HEK293 (cell line): ENCODE measurements at regions not wholly inside any gene's neighbourhood (a gene's known extent, or its start where the extent isn't known, plus 50 kb on each side); places are given as distances from the start of the nearest gene placed in this dataset.

ENCODE experiments used
- CTCF ChIA-PET: fragments of 350-600 bp; formaldehyde crosslinking; extraction: SDS; loops from one replicate; lab custom pipeline; 2021; ENCODE audit warnings: antibody characterized with exemption; lab: Yijun Ruan, JAX
- POLR2A ChIA-PET: fragments of 300-600 bp; formaldehyde crosslinking; extraction: SDS; loops from one replicate; lab custom pipeline; 2020; ENCODE audit warnings: antibody characterized with exemption, inconsistent platforms; lab: Yijun Ruan, JAX
- H3K27ac ChIP-seq: fragments of 200-500 bp; sonication (Bioruptor generic); 2 replicates; pipeline ENCODE4 v1.5.1; 2014; ENCODE audit warnings: low read depth, low read length, control low read depth, inconsistent platforms; ENCODE audit errors: extremely low read depth
- H3K36me3 ChIP-seq, 2 experiments: fragments of 200-500 bp in 1 of 2; sonication (Bioruptor generic) in 1 of 2; 1 replicate in 1 of 2; 2 replicates in 1 of 2; pipeline ENCODE4 v1.5.1; 2014 to 2017; ENCODE audit warnings: inconsistent platforms in 2 of 2, low read length in 2 of 2; ENCODE audit not compliant: control insufficient read depth in 2 of 2, insufficient read depth in 1 of 2
- H3K4me1 ChIP-seq: fragments of 200-500 bp; sonication (Bioruptor generic); 2 replicates; pipeline ENCODE4 v1.5.1; 2014; ENCODE audit warnings: mild to moderate bottlenecking, low read length, inconsistent platforms; ENCODE audit not compliant: control insufficient read depth, insufficient read depth
- H3K4me3 ChIP-seq: 2 replicates; pipeline ENCODE4 v1.5.1; 2011; ENCODE audit warnings: low read depth, mild to moderate bottlenecking, control low read depth, low read length, moderate library complexity
- H3K9me3 ChIP-seq: fragments of 200-500 bp; sonication (Bioruptor generic); 2 replicates; pipeline ENCODE4 v1.5.1; 2014; ENCODE audit warnings: low read depth, low read length, inconsistent platforms; ENCODE audit not compliant: control insufficient read depth, insufficient read depth
- FEZF1 ChIP-seq: fragments of 450-650 bp; formaldehyde crosslinking; IDR thresholded peaks from 2 replicates; pipeline ENCODE4 v1.5.1; 2016; ENCODE audit warnings: missing biosample characterization, missing genetic modification characterization
- GLI4 ChIP-seq: fragments of 450-650 bp; formaldehyde crosslinking; IDR thresholded peaks from 2 replicates; pipeline ENCODE4 v1.5.1; 2016; ENCODE audit warnings: missing biosample characterization, missing genetic modification characterization
- OSR2 ChIP-seq: fragments of 450-650 bp; formaldehyde crosslinking; IDR thresholded peaks from 2 replicates; pipeline ENCODE4 v1.5.1; 2016; ENCODE audit warnings: missing biosample characterization, missing genetic modification characterization
- SETDB1 ChIP-seq: IDR thresholded peaks from one replicate; pipeline ENCODE4 v1.6.1; 2017; ENCODE audit warnings: mild to moderate bottlenecking, low read length, moderate library complexity, mixed read lengths; ENCODE audit not compliant: insufficient read length
- ZFP69B ChIP-seq: fragments of 450-650 bp; formaldehyde crosslinking; IDR thresholded peaks from 2 replicates; pipeline ENCODE4 v1.5.1; 2016; ENCODE audit warnings: missing biosample characterization, missing genetic modification characterization
- ZNF155 ChIP-seq: fragments of 450-650 bp; formaldehyde crosslinking; IDR thresholded peaks from 2 replicates; pipeline ENCODE4 v1.5.1; 2016; ENCODE audit warnings: missing biosample characterization, missing genetic modification characterization
- ZNF239 ChIP-seq: fragments of 450-650 bp; formaldehyde crosslinking; IDR thresholded peaks from 2 replicates; pipeline ENCODE4 v1.5.1; 2016; ENCODE audit warnings: missing biosample characterization, missing genetic modification characterization
- ZNF248 ChIP-seq: fragments of 450-650 bp; formaldehyde crosslinking; IDR thresholded peaks from 2 replicates; pipeline ENCODE4 v1.5.1; 2017; ENCODE audit warnings: missing biosample characterization, missing genetic modification characterization
- ZNF555 ChIP-seq: fragments of 450-650 bp; formaldehyde crosslinking; conservative IDR thresholded peaks from 2 replicates; pipeline ENCODE4 v1.5.1; 2017; ENCODE audit warnings: missing biosample characterization, mild to moderate bottlenecking, missing genetic modification characterization, inconsistent platforms
- ZNF596 ChIP-seq: fragments of 450-650 bp; IDR thresholded peaks from 2 replicates; pipeline ENCODE4 v1.5.0; 2018; ENCODE audit warnings: missing biosample characterization, mild to moderate bottlenecking, missing genetic modification characterization, moderate library complexity
- ZNF660 ChIP-seq: fragments of 450-650 bp; IDR thresholded peaks from 2 replicates; pipeline ENCODE4 v1.5.1; 2018; ENCODE audit warnings: missing biosample characterization, mild to moderate bottlenecking, missing genetic modification characterization
- ZNF664 ChIP-seq: fragments of 450-650 bp; formaldehyde crosslinking; IDR thresholded peaks from 2 replicates; pipeline ENCODE4 v1.5.1; 2016; ENCODE audit warnings: missing biosample characterization, missing genetic modification characterization
- ZNF785 ChIP-seq: fragments of 450-650 bp; formaldehyde crosslinking; IDR thresholded peaks from 2 replicates; pipeline ENCODE4 v1.5.1; 2016; ENCODE audit warnings: missing biosample characterization, missing genetic modification characterization
- TF ChIP-seq, protein P1 (sequence below): fragments of 450-650 bp; formaldehyde crosslinking; IDR thresholded peaks from 2 replicates; pipeline ENCODE4 v1.5.1; 2016; ENCODE audit warnings: missing biosample characterization, missing genetic modification characterization
- TF ChIP-seq, protein P2 (sequence below): fragments of 450-650 bp; formaldehyde crosslinking; IDR thresholded peaks from 2 replicates; pipeline ENCODE4 v1.5.1; 2016; ENCODE audit warnings: missing biosample characterization, missing genetic modification characterization
- TF ChIP-seq, protein P3 (sequence below): fragments of 450-650 bp; formaldehyde crosslinking; IDR thresholded peaks from 2 replicates; pipeline ENCODE4 v1.5.1; 2016; ENCODE audit warnings: missing biosample characterization, missing genetic modification characterization
- TF ChIP-seq, protein P4 (sequence below): fragments of 450-650 bp; formaldehyde crosslinking; IDR thresholded peaks from 2 replicates; pipeline ENCODE4 v1.5.1; 2016; ENCODE audit warnings: missing biosample characterization, missing genetic modification characterization
- TF ChIP-seq, protein P5 (sequence below): fragments of 450-650 bp; formaldehyde crosslinking; IDR thresholded peaks from 2 replicates; pipeline ENCODE4 v1.5.1; 2016; ENCODE audit warnings: missing biosample characterization, missing genetic modification characterization, borderline replicate concordance
- TF ChIP-seq, protein P6 (sequence below): fragments of 450-650 bp; formaldehyde crosslinking; IDR thresholded peaks from 2 replicates; pipeline ENCODE4 v1.5.0; 2017; ENCODE audit warnings: missing biosample characterization, missing genetic modification characterization, borderline replicate concordance
- TF ChIP-seq, protein P7 (sequence below): fragments of 450-650 bp; formaldehyde crosslinking; IDR thresholded peaks from 2 replicates; pipeline ENCODE4 v1.5.1; 2016; ENCODE audit warnings: missing biosample characterization, missing genetic modification characterization, low read depth

DNA sequence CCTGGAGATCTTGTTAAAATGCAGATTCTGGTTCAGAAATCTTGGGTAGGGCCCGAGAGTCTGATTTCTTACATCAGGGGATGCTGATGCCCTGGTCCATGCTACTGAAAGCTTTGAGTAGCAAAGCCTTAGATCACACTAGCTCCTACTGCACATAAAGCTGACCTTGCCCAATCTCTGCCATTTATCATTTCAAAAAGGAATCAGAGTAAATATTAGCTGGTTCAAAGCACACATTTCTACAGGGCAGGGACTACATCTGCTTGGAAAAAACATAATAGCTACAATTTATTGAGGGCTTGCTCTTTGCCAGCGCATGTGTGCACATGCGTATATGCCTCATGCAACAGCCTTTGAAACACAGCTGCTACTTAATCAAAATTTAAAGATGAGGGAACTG lies 440.4 kb upstream of the ARID1B start:
- no peak overlapping the region for H3K4me3 ChIP-seq
- TF ChIP-seq, protein P1, sequence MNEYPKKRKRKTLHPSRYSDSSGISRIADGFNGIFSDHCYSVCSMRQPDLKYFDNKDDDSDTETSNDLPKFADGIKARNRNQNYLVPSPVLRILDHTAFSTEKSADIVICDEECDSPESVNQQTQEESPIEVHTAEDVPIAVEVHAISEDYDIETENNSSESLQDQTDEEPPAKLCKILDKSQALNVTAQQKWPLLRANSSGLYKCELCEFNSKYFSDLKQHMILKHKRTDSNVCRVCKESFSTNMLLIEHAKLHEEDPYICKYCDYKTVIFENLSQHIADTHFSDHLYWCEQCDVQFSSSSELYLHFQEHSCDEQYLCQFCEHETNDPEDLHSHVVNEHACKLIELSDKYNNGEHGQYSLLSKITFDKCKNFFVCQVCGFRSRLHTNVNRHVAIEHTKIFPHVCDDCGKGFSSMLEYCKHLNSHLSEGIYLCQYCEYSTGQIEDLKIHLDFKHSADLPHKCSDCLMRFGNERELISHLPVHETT (tag by site-specific recombination), result no peak
- TF ChIP-seq GLI4 (tag by site-specific recombination), result no peak
- no peak for TF ChIP-seq ZNF248 (tag by site-specific recombination)
- no peak for TF ChIP-seq SETDB1
- TF ChIP-seq, protein P2, sequence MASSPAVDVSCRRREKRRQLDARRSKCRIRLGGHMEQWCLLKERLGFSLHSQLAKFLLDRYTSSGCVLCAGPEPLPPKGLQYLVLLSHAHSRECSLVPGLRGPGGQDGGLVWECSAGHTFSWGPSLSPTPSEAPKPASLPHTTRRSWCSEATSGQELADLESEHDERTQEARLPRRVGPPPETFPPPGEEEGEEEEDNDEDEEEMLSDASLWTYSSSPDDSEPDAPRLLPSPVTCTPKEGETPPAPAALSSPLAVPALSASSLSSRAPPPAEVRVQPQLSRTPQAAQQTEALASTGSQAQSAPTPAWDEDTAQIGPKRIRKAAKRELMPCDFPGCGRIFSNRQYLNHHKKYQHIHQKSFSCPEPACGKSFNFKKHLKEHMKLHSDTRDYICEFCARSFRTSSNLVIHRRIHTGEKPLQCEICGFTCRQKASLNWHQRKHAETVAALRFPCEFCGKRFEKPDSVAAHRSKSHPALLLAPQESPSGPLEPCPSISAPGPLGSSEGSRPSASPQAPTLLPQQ, result no peak
- POLR2A ChIA-PET, result no interaction called here
- H3K9me3 ChIP-seq, result no peaks in the 10 kb centered on the region
- no peaks in the 10 kb centered on the region for H3K36me3 ChIP-seq
- CTCF ChIA-PET, result interaction anchor here (0.5 kb wide), 1 partner anchor 1009 kb away, joined by 3 read pairs; no protein-coding TSS in a partner anchor
- no peaks in the 10 kb centered on the region for H3K4me1 ChIP-seq
- no peak overlapping the region for H3K27ac ChIP-seq

DNA sequence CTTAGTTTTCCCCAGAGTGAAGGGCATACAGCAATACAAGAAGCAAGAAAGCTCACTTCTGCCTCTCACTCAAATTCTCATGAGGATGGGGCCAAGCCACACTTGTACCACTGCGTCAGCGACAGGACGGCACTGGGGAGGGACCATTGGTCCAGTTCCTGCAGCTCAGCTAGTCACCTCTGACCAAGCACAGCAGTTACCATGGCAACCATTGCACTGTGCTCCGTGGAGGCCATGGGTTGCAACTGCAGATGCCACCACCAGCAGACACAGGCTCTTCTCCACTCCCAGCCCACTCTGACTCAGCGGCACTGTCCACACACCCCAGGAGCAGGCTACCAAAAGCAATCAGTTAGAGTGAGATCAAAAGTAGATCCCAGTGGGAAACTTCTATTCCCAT lies 441.1 kb upstream of the ARID1B start:
- POLR2A ChIA-PET, result no interaction called here
- H3K4me3 ChIP-seq, result no peak overlapping the region
- no peaks in the 10 kb centered on the region for H3K4me1 ChIP-seq
- no peaks in the 10 kb centered on the region for H3K9me3 ChIP-seq
- no peaks in the 10 kb centered on the region for H3K36me3 ChIP-seq
- no peak overlapping the region for H3K27ac ChIP-seq
- CTCF ChIA-PET, result no interaction called here
- TF ChIP-seq, protein P3, sequence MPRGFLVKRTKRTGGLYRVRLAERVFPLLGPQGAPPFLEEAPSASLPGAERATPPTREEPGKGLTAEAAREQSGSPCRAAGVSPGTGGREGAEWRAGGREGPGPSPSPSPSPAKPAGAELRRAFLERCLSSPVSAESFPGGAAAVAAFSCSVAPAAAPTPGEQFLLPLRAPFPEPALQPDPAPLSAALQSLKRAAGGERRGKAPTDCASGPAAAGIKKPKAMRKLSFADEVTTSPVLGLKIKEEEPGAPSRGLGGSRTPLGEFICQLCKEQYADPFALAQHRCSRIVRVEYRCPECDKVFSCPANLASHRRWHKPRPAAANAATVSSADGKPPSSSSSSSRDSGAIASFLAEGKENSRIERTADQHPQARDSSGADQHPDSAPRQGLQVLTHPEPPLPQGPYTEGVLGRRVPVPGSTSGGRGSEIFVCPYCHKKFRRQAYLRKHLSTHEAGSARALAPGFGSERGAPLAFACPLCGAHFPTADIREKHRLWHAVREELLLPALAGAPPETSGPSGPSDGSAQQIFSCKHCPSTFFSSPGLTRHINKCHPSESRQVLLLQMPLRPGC, result no peak
- TF ChIP-seq ZNF785 (tag by site-specific recombination) (no peak), FEZF1 (tag by site-specific recombination) (no peak), ZNF664 (tag by site-specific recombination) (no peak), ZNF660 (tag by site-specific recombination) (no peak), ZNF239 (tag by site-specific recombination) (no peak), ZNF155 (tag by site-specific recombination) (no peak), OSR2 (no peak), ZNF596 (tag by site-specific recombination) (no peak), ZNF555 (tag by site-specific recombination) (no peak), ZFP69B (tag by site-specific recombination) (no peak)
- TF ChIP-seq, protein P4, sequence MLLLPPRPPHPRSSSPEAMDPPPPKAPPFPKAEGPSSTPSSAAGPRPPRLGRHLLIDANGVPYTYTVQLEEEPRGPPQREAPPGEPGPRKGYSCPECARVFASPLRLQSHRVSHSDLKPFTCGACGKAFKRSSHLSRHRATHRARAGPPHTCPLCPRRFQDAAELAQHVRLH (tag by site-specific recombination), result no peak
- TF ChIP-seq, protein P5, sequence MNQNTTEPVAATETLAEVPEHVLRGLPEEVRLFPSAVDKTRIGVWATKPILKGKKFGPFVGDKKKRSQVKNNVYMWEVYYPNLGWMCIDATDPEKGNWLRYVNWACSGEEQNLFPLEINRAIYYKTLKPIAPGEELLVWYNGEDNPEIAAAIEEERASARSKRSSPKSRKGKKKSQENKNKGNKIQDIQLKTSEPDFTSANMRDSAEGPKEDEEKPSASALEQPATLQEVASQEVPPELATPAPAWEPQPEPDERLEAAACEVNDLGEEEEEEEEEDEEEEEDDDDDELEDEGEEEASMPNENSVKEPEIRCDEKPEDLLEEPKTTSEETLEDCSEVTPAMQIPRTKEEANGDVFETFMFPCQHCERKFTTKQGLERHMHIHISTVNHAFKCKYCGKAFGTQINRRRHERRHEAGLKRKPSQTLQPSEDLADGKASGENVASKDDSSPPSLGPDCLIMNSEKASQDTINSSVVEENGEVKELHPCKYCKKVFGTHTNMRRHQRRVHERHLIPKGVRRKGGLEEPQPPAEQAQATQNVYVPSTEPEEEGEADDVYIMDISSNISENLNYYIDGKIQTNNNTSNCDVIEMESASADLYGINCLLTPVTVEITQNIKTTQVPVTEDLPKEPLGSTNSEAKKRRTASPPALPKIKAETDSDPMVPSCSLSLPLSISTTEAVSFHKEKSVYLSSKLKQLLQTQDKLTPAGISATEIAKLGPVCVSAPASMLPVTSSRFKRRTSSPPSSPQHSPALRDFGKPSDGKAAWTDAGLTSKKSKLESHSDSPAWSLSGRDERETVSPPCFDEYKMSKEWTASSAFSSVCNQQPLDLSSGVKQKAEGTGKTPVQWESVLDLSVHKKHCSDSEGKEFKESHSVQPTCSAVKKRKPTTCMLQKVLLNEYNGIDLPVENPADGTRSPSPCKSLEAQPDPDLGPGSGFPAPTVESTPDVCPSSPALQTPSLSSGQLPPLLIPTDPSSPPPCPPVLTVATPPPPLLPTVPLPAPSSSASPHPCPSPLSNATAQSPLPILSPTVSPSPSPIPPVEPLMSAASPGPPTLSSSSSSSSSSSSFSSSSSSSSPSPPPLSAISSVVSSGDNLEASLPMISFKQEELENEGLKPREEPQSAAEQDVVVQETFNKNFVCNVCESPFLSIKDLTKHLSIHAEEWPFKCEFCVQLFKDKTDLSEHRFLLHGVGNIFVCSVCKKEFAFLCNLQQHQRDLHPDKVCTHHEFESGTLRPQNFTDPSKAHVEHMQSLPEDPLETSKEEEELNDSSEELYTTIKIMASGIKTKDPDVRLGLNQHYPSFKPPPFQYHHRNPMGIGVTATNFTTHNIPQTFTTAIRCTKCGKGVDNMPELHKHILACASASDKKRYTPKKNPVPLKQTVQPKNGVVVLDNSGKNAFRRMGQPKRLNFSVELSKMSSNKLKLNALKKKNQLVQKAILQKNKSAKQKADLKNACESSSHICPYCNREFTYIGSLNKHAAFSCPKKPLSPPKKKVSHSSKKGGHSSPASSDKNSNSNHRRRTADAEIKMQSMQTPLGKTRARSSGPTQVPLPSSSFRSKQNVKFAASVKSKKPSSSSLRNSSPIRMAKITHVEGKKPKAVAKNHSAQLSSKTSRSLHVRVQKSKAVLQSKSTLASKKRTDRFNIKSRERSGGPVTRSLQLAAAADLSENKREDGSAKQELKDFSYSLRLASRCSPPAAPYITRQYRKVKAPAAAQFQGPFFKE (tag by site-specific recombination), result no peak
- TF ChIP-seq, protein P6, sequence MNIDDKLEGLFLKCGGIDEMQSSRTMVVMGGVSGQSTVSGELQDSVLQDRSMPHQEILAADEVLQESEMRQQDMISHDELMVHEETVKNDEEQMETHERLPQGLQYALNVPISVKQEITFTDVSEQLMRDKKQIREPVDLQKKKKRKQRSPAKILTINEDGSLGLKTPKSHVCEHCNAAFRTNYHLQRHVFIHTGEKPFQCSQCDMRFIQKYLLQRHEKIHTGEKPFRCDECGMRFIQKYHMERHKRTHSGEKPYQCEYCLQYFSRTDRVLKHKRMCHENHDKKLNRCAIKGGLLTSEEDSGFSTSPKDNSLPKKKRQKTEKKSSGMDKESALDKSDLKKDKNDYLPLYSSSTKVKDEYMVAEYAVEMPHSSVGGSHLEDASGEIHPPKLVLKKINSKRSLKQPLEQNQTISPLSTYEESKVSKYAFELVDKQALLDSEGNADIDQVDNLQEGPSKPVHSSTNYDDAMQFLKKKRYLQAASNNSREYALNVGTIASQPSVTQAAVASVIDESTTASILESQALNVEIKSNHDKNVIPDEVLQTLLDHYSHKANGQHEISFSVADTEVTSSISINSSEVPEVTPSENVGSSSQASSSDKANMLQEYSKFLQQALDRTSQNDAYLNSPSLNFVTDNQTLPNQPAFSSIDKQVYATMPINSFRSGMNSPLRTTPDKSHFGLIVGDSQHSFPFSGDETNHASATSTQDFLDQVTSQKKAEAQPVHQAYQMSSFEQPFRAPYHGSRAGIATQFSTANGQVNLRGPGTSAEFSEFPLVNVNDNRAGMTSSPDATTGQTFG (tag by site-specific recombination), result no peak
- TF ChIP-seq, protein P7, sequence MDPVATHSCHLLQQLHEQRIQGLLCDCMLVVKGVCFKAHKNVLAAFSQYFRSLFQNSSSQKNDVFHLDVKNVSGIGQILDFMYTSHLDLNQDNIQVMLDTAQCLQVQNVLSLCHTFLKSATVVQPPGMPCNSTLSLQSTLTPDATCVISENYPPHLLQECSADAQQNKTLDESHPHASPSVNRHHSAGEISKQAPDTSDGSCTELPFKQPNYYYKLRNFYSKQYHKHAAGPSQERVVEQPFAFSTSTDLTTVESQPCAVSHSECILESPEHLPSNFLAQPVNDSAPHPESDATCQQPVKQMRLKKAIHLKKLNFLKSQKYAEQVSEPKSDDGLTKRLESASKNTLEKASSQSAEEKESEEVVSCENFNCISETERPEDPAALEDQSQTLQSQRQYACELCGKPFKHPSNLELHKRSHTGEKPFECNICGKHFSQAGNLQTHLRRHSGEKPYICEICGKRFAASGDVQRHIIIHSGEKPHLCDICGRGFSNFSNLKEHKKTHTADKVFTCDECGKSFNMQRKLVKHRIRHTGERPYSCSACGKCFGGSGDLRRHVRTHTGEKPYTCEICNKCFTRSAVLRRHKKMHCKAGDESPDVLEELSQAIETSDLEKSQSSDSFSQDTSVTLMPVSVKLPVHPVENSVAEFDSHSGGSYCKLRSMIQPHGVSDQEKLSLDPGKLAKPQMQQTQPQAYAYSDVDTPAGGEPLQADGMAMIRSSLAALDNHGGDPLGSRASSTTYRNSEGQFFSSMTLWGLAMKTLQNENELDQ (tag by site-specific recombination), result no peak
